ENCODE measurements at regions not wholly inside any gene's neighbourhood (a gene's known extent, or its start where the extent isn't known, plus 50 kb on each side); places are given as distances from the start of the nearest gene placed in this dataset.

GRCh38 chr11:97363331-97363730 is 973.5 kb downstream of the JRKL start:
- Histone ChIP-seq H3K27me3 (replicated peaks) (no peaks in the 10 kb centered on the region), H3K4me3 (ENCODE audit: low read depth, low read length) (no peak overlapping the region), H3K36me3 (replicated peaks) (no peaks in the 10 kb centered on the region), H3K27ac (no peak overlapping the region)
- TF ChIP-seq CTCF (IDR thresholded peaks at IDR 0.05; ENCODE audit: low read depth, low read length, missing control alignments), result no peak
- no peak for DNase-seq
- in situ Hi-C loops (cut with HindIII; ENCODE audit: low pct_ligation_motif_present, low sequenced_read_pairs), result no loop called here

GRCh38 chr11:97364047-97364446 is 974.2 kb downstream of the JRKL start:
- in situ Hi-C loops (cut with HindIII; ENCODE audit: low pct_ligation_motif_present, low sequenced_read_pairs), result no loop called here
- no peak overlapping the region for H3K27ac ChIP-seq
- H3K4me3 ChIP-seq (ENCODE audit: low read depth, low read length), result no peak overlapping the region
- no peaks in the 10 kb centered on the region for H3K27me3 ChIP-seq (replicated peaks)
- TF ChIP-seq CTCF (IDR thresholded peaks at IDR 0.05; ENCODE audit: low read depth, low read length, missing control alignments), result no peak
- no peak for DNase-seq
- no peaks in the 10 kb centered on the region for H3K36me3 ChIP-seq (replicated peaks)

GRCh38 chr11:97367406-97368083 is 977.7 kb downstream of the JRKL start:
- no peak for DNase-seq
- no peaks in the 10 kb centered on the region for H3K36me3 ChIP-seq (replicated peaks)
- in situ Hi-C loops (cut with HindIII; ENCODE audit: low pct_ligation_motif_present, low sequenced_read_pairs), result no loop called here
- no peak for TF ChIP-seq CTCF (IDR thresholded peaks at IDR 0.05; ENCODE audit: low read depth, low read length, missing control alignments)
- H3K27ac ChIP-seq, result no peak overlapping the region
- no peak overlapping the region for H3K4me3 ChIP-seq (ENCODE audit: low read depth, low read length)
- no peaks in the 10 kb centered on the region for H3K27me3 ChIP-seq (replicated peaks)

- Histone ChIP-seq H3K27me3 (replicated peaks) (no peaks in the 10 kb centered on the region), H3K36me3 (replicated peaks) (no peaks in the 10 kb centered on the region), H3K4me3 (ENCODE audit: low read depth, low read length) (no peak overlapping the region), H3K27ac (no peak overlapping the region)
- in situ Hi-C loops (cut with HindIII; ENCODE audit: low pct_ligation_motif_present, low sequenced_read_pairs), result no loop called here
- DNase-seq, result no peak
- TF ChIP-seq CTCF (IDR thresholded peaks at IDR 0.05; ENCODE audit: low read depth, low read length, missing control alignments), result no peak
These were observed 999.5 kb downstream of the JRKL start for GRCh38 chr11:97389270-97389669.

- Histone ChIP-seq H3K27ac (no peak overlapping the region), H3K27me3 (replicated peaks) (no peaks in the 10 kb centered on the region), H3K36me3 (replicated peaks) (no peaks in the 10 kb centered on the region), H3K4me3 (ENCODE audit: low read depth, low read length) (no peak overlapping the region)
- TF ChIP-seq CTCF (IDR thresholded peaks at IDR 0.05; ENCODE audit: low read depth, low read length, missing control alignments), result no peak
- in situ Hi-C loops (cut with HindIII; ENCODE audit: low pct_ligation_motif_present, low sequenced_read_pairs), result no loop called here
- no peak for DNase-seq
These were observed 1008.4 kb downstream of the JRKL start for GRCh38 chr11:97398246-97398645.

- Histone ChIP-seq H3K27me3 (replicated peaks) (no peaks in the 10 kb centered on the region), H3K27ac (no peak overlapping the region), H3K36me3 (replicated peaks) (no peaks in the 10 kb centered on the region), H3K4me3 (ENCODE audit: low read depth, low read length) (no peak overlapping the region)
- in situ Hi-C loops (cut with HindIII; ENCODE audit: low pct_ligation_motif_present, low sequenced_read_pairs), result no loop called here
- DNase-seq, result no peak
- TF ChIP-seq CTCF (IDR thresholded peaks at IDR 0.05; ENCODE audit: low read depth, low read length, missing control alignments), result no peak
These were observed 1019.3 kb downstream of the JRKL start for GRCh38 chr11:97409141-97409540.

Measured in brain microvascular endothelial cell (primary cell).